GM18508 (cell line): ENCODE measurements at regions not wholly inside any gene's neighbourhood (a gene's known extent, or its start where the extent isn't known, plus 50 kb on each side); places are given as distances from the start of the nearest gene placed in this dataset.

Source experiments
- ATAC-seq: cut with Tn5 transposase; IDR thresholded peaks from one replicate; pipeline ENCODE4 v1.9.1; 2021; ENCODE audit warnings: moderate number of reproducible peaks; ENCODE audit not compliant: insufficient read depth, unreplicated experiment

GRCh38 chr3:30349507-30349906 is 256.9 kb upstream of the TGFBR2 start:
- ATAC-seq = no peak

DNA sequence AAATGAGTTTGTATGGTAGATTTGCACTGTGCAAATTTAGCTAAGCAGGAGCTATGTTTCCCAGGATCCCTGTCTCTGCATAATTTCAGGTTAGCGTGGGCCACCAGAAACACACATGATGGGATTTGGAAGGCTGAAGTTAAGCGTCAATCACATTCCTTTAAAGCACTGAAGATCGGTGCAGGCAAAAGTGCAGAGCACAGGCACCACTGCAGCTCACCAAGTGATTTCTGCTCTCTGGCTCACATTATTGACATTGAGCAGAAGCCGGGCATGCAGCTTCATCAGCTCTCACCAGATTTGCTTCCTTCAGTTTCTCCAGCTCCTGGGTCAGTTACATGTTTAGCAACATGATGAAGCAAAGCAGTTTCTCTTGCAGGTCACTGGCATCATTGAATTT is 256.4 kb upstream of the TGFBR2 start:
- ATAC-seq = no peak

DNA sequence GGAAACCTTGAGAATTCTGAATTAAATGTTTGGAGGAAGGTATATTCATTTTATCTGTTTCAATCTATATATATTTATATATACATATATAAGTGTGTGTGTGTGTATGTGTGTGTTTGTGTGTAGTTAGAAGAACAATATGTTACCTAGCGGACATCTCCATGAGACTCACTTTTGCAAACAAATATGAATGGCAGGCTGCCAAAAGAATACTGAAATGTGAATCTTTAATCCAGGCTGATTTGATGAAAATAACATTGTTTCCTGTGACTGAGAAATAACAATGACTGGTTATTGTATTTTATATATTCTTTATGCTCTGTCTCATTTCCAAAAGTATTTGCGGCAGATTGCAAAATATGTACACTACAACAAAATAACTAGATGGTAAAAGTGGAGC is 255.5 kb upstream of the TGFBR2 start:
- no peak for ATAC-seq

- ATAC-seq = no peak
These were observed 253.7 kb upstream of the TGFBR2 start for GRCh38 chr3:30352410-30353318.

- peak; percentile 97 for ATAC-seq
These were observed 252.5 kb upstream of the TGFBR2 start for GRCh38 chr3:30353711-30354467.

GRCh38 chr3:30354513-30354912 is 251.9 kb upstream of the TGFBR2 start:
- no peak for ATAC-seq

DNA sequence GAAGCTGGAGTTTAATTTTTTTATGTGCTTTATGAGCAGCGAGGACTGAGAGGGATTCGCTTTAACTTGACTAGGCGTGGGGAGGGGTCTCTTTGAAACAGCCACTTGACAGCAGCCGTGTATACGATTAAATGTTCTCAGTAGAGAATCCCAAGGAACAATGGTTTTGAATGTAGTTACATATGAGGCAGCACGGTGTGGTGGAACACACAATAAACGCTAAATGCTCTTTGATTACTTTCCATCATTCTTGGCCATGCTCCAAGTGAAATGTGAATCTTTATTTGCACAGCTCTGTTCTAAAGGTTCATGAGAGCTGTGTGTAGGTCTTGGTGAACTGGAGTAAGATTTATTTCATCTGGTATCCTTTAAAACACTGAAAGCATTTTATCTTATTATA is 251.4 kb upstream of the TGFBR2 start:
- ATAC-seq = no peak

- no peak for ATAC-seq
These were observed 250.8 kb upstream of the TGFBR2 start for GRCh38 chr3:30355622-30356021.

GRCh38 chr3:30356866-30357753 is 249.3 kb upstream of the TGFBR2 start:
- ATAC-seq = no peak

- no peak for ATAC-seq
These were observed 248.5 kb upstream of the TGFBR2 start for GRCh38 chr3:30357897-30358296.

- no peak for ATAC-seq
These were observed 247.5 kb upstream of the TGFBR2 start for GRCh38 chr3:30358871-30359270.

- no peak for ATAC-seq
These were observed 237.4 kb upstream of the TGFBR2 start for GRCh38 chr3:30368978-30369377.

- ATAC-seq = no peak
These were observed 235.6 kb upstream of the TGFBR2 start for GRCh38 chr3:30370681-30371271.

DNA sequence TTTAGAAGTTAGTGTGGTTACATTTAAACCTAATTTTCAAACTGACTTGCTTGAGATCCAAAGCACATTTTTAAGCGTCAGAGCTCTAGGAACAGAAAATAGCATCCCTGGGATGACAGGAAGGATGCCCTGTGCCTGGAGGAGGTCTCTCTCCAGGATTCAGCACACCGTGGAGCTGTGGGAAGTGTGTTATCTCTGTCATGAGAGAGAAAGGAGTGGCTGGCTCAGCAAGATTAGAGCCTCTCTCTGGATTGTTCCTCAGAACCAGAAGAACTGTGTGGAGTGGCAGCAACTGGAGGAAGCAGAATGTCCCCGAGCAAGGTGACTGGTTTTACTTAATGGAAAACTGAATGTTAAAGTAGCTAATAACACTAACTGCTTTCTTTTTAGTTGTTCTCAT is 233.6 kb upstream of the TGFBR2 start:
- no peak for ATAC-seq

GRCh38 chr3:30384546-30385072 is 221.8 kb upstream of the TGFBR2 start:
- ATAC-seq = no peak

DNA sequence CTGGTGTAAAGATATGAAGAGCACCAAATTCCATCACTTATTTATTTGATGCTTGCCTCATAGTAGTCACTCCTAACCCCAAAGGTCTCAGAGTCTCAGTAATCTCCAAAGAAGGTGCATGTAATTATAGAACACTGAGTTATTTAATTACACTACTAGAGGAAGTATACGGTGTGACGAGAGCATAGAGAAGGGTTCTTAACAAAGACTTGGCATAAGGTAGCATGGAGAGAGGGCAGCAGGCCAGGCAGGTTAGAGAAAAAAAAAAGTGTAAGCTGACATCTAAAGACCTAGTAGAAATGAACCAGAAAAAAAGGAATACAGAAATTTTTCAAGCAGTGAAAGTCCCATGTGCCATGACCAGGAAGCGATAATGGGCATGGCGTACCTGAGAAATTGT is 213.3 kb upstream of the TGFBR2 start:
- ATAC-seq = no peak

- no peak for ATAC-seq
These were observed 209.4 kb upstream of the TGFBR2 start for GRCh38 chr3:30397030-30397429.

DNA sequence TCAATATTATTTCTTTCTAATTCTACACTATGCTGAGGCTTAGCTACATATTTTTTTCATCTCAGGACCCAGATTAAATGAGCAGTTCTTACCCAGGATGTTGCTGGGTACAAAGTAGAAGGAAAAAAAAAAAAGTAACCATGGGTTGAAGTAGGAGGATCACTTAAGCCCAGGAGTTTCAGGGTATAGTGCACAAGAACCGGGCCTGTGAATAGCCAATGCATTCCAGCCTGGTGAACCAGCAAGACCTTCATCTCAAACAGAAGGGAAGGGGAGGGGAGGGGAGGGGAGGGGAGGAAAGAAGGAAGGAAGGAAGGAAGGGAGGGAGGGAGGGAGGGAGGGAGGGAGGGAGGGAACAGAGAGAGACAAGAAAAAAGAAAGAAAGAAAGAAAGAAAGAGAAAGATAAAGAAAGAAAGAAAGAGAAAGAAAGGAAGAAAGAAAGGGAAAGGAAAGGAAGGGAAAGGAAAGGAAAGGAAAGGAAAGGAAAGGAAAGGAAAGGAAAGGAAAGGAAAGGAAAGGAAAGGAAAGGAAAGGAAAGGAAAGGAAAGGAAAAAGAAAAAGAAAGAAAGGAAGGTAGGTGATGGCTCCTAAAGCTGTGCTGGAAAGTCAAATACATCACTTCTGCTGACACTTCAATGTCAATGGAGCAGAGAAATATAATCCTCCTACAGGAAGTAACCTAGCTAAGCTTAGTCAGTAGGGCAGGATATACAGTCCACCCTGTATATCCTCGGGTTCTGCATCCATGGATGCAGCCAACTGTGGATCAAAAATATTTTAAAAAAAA is 206.8 kb upstream of the TGFBR2 start:
- ATAC-seq = no peak

GRCh38 chr3:30400926-30401325 is 205.5 kb upstream of the TGFBR2 start:
- no peak for ATAC-seq
